Tibial nerve (tissue), 4 donors: ENCODE measurements at regions not wholly inside any gene's neighbourhood (a gene's known extent, or its start where the extent isn't known, plus 50 kb on each side); places are given as distances from the start of the nearest gene placed in this dataset.
"Not testable (repeated sequence)": the region's sequence is repeated elsewhere in the genome, so short reads cannot be mapped to it uniquely, and the experiment has no call there.

Source experiments
- DNase-seq, 2 donors: peaks; one replicate each; pipeline ENCODE4 v3.0.0-alpha.2; 2019; ENCODE audit warnings: low spot score in 2 of 2
- H3K27ac ChIP-seq, 4 donors: fragments of 200-600 bp; sonication (generic) in 3 of 4; one replicate each; pipeline ENCODE4 v1.5.1; 2017 to 2019; ENCODE audit warnings: mild to moderate bottlenecking in 1 of 4
- H3K27me3 ChIP-seq, 2 donors: fragments of 200-600 bp; sonication (generic) in 1 of 2; one replicate each; pipeline versions ENCODE4 v1.5.1 to v1.6.0; 2017 to 2019
- H3K36me3 ChIP-seq, 3 donors: fragments of 200-600 bp; sonication (generic); one replicate each; pipeline ENCODE4 v1.5.1; 2018 to 2019
- H3K4me1 ChIP-seq, 4 donors: fragments of 200-600 bp; sonication (generic) in 3 of 4; one replicate each; pipeline ENCODE4 v1.5.1; 2017 to 2019
- H3K4me3 ChIP-seq, 4 donors: fragments of 200-600 bp; sonication (generic) in 3 of 4; one replicate each; pipeline ENCODE4 v1.5.1; 2017 to 2019; ENCODE audit warnings: mild to moderate bottlenecking in 1 of 4, moderate library complexity in 1 of 4
- H3K9me3 ChIP-seq, 4 donors: fragments of 200-600 bp; sonication (generic) in 3 of 4; one replicate each; pipeline ENCODE4 v1.5.1; 2017 to 2019
- EP300 ChIP-seq, 2 donors: sonication (generic); formaldehyde crosslinking; IDR thresholded peaks; one replicate each; pipeline ENCODE4 v1.6.1; 2017; ENCODE audit warnings: antibody characterized with exemption in 2 of 2, mild to moderate bottlenecking in 1 of 2
- POLR2A ChIP-seq, 2 donors: fragments of 450-650 bp; IDR thresholded peaks; one replicate each; pipeline ENCODE4 v1.6.1; 2017; ENCODE audit warnings: antibody characterized with exemption in 2 of 2, mild to moderate bottlenecking in 2 of 2, moderate library complexity in 2 of 2
- WGBS, 2 donors: methylation state at CpG; one replicate each; pipeline ENCODE4 v1.1.5; 2018; 5-methylcytosine and 5-hydroxymethylcytosine counted together
- TF ChIP-seq, protein P1 (sequence below), 5 experiments: fragments of 200-600 bp in 3 of 5; fragments of 450-650 bp in 2 of 5; sonication (generic) in 3 of 5; IDR thresholded peaks; one replicate each; pipeline ENCODE4 v1.5.1; 2016 to 2019; ENCODE audit warnings: antibody characterized with exemption in 5 of 5, mild to moderate bottlenecking in 3 of 5, moderate library complexity in 2 of 5

DNA sequence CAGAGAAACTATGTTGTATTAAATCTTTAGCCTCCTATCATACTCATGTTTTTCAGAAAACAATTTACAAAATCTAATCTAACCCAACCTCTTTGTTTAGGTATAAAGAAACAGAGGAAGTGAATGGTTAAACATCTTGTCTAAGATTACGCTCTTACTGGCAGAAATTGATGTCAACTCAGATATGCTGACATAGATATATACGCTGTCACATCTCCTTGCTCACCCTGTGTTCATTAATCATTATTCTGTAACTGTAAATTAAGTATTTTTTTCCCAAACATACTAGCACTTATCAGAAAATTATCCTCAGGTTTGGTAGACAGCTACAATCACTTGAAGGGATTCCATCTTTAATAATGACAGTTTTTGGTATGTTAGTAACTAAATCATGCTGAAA, 1127.6 kb upstream of the SEL1L start:
- no peak overlapping the region for H3K27ac ChIP-seq
- 75 to 80% methylated on average over 2 of the region's 2 CpGs for WGBS, 2 donors

DNA sequence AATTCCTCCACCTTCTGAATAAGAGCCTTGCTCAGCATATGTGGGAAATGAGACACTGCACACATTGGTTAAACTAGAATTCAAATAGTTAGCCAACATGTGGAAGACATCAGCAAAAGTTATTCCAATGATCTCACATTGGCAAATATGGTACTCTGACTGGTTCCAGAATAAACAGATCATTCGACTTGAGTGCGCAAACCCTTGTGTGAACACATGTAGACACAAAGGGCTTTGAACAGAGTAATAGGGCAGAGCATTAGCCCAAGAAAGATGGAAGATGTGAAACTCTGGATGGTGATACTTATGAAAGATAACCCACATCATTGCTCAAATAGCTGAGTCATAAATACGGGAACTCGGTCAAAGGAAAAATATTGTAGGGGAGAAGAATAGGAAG, 1133.4 kb upstream of the SEL1L start:
- Histone ChIP-seq H3K4me3 (no peak overlapping the region), H3K36me3 (no peaks in the 10 kb centered on the region), H3K27ac (peak overlapping the region; percentile 10 to 83 (median 38)), H3K9me3 (no peaks in the 10 kb centered on the region), H3K27me3 (no peaks in the 10 kb centered on the region), H3K4me1 (peaks cover 0 to 5% (median 0%) of the 10 kb centered on the region in 4 donors)
- 60 to 72% methylated on average over 4 of the region's 4 CpGs for WGBS, 2 donors
- DNase-seq = peak in 1 of 2 donors; percentile 47
- TF ChIP-seq, protein P1, sequence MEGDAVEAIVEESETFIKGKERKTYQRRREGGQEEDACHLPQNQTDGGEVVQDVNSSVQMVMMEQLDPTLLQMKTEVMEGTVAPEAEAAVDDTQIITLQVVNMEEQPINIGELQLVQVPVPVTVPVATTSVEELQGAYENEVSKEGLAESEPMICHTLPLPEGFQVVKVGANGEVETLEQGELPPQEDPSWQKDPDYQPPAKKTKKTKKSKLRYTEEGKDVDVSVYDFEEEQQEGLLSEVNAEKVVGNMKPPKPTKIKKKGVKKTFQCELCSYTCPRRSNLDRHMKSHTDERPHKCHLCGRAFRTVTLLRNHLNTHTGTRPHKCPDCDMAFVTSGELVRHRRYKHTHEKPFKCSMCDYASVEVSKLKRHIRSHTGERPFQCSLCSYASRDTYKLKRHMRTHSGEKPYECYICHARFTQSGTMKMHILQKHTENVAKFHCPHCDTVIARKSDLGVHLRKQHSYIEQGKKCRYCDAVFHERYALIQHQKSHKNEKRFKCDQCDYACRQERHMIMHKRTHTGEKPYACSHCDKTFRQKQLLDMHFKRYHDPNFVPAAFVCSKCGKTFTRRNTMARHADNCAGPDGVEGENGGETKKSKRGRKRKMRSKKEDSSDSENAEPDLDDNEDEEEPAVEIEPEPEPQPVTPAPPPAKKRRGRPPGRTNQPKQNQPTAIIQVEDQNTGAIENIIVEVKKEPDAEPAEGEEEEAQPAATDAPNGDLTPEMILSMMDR (IDR thresholded peaks at IDR 0.05) = no peak
- TF ChIP-seq EP300 (IDR thresholded peaks at IDR 0.05) = peak in 1 of 2 donors; percentile 87

More for the DNA sequence above, 1127.6 kb upstream of the SEL1L start:
- no peaks in the 10 kb centered on the region for H3K9me3 ChIP-seq
- H3K36me3 ChIP-seq = no peaks in the 10 kb centered on the region
- no peak overlapping the region for H3K4me3 ChIP-seq
- TF ChIP-seq, protein P1 (IDR thresholded peaks at IDR 0.05) = no peak
- TF ChIP-seq EP300 (IDR thresholded peaks at IDR 0.05) (no peak), POLR2A (IDR thresholded peaks at IDR 0.05) (no peak)
- no peaks in the 10 kb centered on the region for H3K4me1 ChIP-seq
- no peak for DNase-seq
- no peaks in the 10 kb centered on the region for H3K27me3 ChIP-seq

DNA sequence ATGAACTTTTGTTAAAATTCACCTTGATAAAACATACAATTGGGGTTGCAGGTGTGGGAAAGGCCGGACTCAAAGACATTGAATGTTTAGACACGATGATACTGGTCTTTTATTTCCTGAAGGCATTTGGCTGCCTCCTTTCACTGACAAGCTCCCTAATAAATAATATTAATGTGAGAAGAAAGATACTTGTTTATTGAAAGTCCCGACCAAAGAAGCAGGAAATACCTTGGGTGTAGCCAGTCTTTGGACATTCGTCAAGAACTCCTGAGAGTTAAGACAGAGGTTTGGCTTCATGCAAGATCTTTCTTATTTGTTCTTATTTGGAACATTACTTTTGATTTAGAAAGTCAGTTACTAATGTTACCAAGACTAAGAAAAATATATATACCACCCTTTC, 1133.8 kb upstream of the SEL1L start:
- no peak for TF ChIP-seq POLR2A (IDR thresholded peaks at IDR 0.05)
- TF ChIP-seq EP300 (IDR thresholded peaks at IDR 0.05) = no peak
- TF ChIP-seq, protein P1 (IDR thresholded peaks at IDR 0.05) = no peak
- 27 to 49% methylated on average over 4 of the region's 4 CpGs for WGBS, 2 donors
- peak overlapping the region; percentile 10 to 83 (median 38) for H3K27ac ChIP-seq

DNA sequence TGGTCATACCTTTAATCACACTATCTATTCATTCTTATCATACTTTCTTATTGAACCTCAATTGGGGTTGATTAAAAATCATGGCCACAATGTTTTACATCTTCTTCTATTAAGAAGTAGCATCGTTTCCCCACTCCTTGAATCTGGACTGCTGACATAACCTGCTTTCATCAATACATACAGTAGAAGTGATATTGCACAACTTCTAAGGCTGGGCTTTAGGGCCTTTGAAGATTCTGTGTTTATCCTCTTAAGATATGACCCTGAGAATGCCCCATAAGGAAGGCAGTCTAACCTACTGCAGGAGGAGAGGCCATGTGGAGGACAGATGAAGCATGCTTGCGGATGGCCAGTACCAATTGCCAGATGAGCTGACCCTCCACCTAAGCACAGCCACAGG, 1142.8 kb upstream of the SEL1L start:
- no peak for DNase-seq
- H3K27me3 ChIP-seq = no peaks in the 10 kb centered on the region
- no peaks in the 10 kb centered on the region for H3K36me3 ChIP-seq
- H3K9me3 ChIP-seq = no peaks in the 10 kb centered on the region
- TF ChIP-seq, protein P1 (IDR thresholded peaks at IDR 0.05) = no peak
- TF ChIP-seq EP300 (IDR thresholded peaks at IDR 0.05) (no peak), POLR2A (IDR thresholded peaks at IDR 0.05) (no peak)
- peaks cover 0 to 5% (median 0%) of the 10 kb centered on the region in 4 donors for H3K4me1 ChIP-seq
- H3K4me3 ChIP-seq = no peak overlapping the region
- no peak overlapping the region for H3K27ac ChIP-seq
- WGBS, 2 donors = 93 to 94% methylated on average over 2 of the region's 2 CpGs

More for the DNA sequence above, 1133.8 kb upstream of the SEL1L start:
- no peaks in the 10 kb centered on the region for H3K27me3 ChIP-seq
- no peaks in the 10 kb centered on the region for H3K9me3 ChIP-seq
- H3K36me3 ChIP-seq = no peaks in the 10 kb centered on the region
- H3K4me3 ChIP-seq = no peak overlapping the region
- DNase-seq = no peak
- H3K4me1 ChIP-seq = peaks cover 0 to 5% (median 0%) of the 10 kb centered on the region in 4 donors

DNA sequence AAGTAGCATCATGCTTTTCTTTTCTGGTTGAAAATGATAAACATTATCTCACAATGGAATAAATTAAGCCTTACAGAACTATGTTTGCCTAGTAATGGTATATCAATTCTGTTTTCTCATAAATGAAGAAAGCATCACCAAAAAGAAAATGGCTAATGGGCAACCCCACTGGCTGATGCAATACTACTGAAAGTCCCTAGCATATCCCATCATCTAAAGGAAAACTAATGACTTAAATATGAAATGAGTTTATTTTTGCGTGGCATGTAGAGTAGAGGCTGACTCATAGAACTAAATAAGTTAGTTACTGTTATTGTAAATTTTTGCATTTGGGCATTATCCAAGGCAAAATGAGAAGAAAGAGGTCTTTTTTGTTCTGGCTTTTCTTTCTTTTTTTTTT, 1156.3 kb upstream of the SEL1L start:
- Histone ChIP-seq H3K9me3 (peaks cover 0 to 12% (median 0%) of the 10 kb centered on the region in 4 donors), H3K4me3 (no peak overlapping the region), H3K4me1 (no peaks in the 10 kb centered on the region), H3K27ac (no peak overlapping the region), H3K27me3 (no peaks in the 10 kb centered on the region), H3K36me3 (no peaks in the 10 kb centered on the region)
- no peak for DNase-seq
- TF ChIP-seq EP300 (IDR thresholded peaks at IDR 0.05) = no peak
- TF ChIP-seq POLR2A (IDR thresholded peaks at IDR 0.05) = no peak
- TF ChIP-seq, protein P1 (IDR thresholded peaks at IDR 0.05) = no peak
- WGBS, 2 donors = 0 to 16% methylated on average over 1 of the region's 1 CpG

DNA sequence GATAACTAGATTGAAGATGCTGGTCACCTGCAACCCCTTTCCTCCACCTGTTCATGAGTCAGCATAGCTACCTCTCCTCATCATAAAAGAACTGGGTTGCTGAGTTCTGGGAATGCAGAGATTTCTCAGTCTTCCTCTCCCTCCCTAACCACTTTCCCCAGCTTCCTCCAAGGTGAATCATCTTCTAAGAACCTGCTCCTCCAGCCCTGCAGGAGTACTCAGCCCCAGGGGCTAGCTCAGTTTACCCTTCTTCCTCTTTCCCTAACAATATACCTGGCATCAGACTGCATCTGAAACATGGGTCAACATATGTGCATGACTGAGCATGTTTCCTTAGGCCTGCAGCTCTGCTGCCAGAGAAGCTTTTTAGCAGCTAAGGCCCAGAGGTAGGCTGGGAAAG, 1157.5 kb upstream of the SEL1L start:
- not testable (repeated sequence) for DNase-seq

More for the DNA sequence above, 1157.5 kb upstream of the SEL1L start:
- not testable (repeated sequence) for H3K36me3 ChIP-seq, H3K27me3 ChIP-seq, H3K4me1 ChIP-seq, H3K4me3 ChIP-seq, H3K27ac ChIP-seq
- H3K9me3 ChIP-seq = peaks cover 0 to 12% (median 0%) of the 10 kb centered on the region in 4 donors
